Prostate gland (tissue), 2 donors: ENCODE measurements at regions not wholly inside any gene's neighbourhood (a gene's known extent, or its start where the extent isn't known, plus 50 kb on each side); places are given as distances from the start of the nearest gene placed in this dataset.
A peak's percentile ranks its signal among the peaks of the same experiment; 100 is the strongest.

Experiments used
- DNase-seq: peaks from one replicate; pipeline ENCODE4 v3.0.0-alpha.2; 2019; ENCODE audit warnings: low spot score
- H3K27ac ChIP-seq, 2 donors: fragments of 200-600 bp; sonication (generic); 2 replicates each; pipeline ENCODE4 v1.5.1; 2017 to 2019
- H3K27me3 ChIP-seq: fragments of 200-600 bp; sonication (generic); replicated peaks from 2 replicates; pipeline ENCODE4 v1.5.1; 2019; ENCODE audit not compliant: insufficient read depth
- H3K36me3 ChIP-seq, 2 donors: fragments of 200-600 bp; sonication (generic); 1 replicate in 1 of 2; 2 replicates in 1 of 2; pipeline versions ENCODE4 v1.5.1 to v1.8.1; 2017 to 2019
- H3K4me1 ChIP-seq: fragments of 200-600 bp; sonication (generic); replicated peaks from 2 replicates; pipeline ENCODE4 v1.5.1; 2019
- H3K4me3 ChIP-seq, 2 donors: fragments of 200-600 bp; sonication (generic); 2 replicates each; pipeline ENCODE4 v1.5.1; 2017 to 2019
- H3K9me3 ChIP-seq: fragments of 200-600 bp; sonication (generic); 2 replicates; pipeline ENCODE4 v1.5.1; 2017
- CTCF ChIP-seq, 4 experiments: fragments of 200-600 bp in 2 of 4; fragments of 450-650 bp in 2 of 4; sonication (generic) in 2 of 4; IDR thresholded peaks; 1 replicate in 3 of 4; 2 replicates in 1 of 4; pipeline ENCODE4 v1.5.1; 2016 to 2019; ENCODE audit warnings: antibody characterized with exemption in 4 of 4, mild to moderate bottlenecking in 2 of 4, moderate library complexity in 2 of 4
- POLR2A ChIP-seq: fragments of 450-650 bp; IDR thresholded peaks from one replicate; pipeline ENCODE4 v1.6.1; 2016; ENCODE audit warnings: antibody characterized with exemption, mild to moderate bottlenecking
- POLR2AphosphoS5 ChIP-seq: sonication (generic); formaldehyde crosslinking; IDR thresholded peaks from one replicate; pipeline ENCODE4 v1.6.1; 2017; ENCODE audit warnings: antibody characterized with exemption
- WGBS: methylation state at CpG from one replicate; pipeline ENCODE4 v1.1.5; 2018; 5-methylcytosine and 5-hydroxymethylcytosine counted together
- intact Hi-C: fragments of 100-400 bp; cut with DNase I; formaldehyde crosslinking; loops from one replicate; pipeline ENCODE4 v1.14.2; 2022

- no peak for DNase-seq
- Histone ChIP-seq H3K36me3 (no peaks in the 10 kb centered on the region), H3K9me3 (no peaks in the 10 kb centered on the region), H3K4me1 (no peaks in the 10 kb centered on the region), H3K27me3 (no peaks in the 10 kb centered on the region), H3K27ac (no peak overlapping the region), H3K4me3 (no peak overlapping the region)
- WGBS = 78% methylated on average over 3 of the region's 3 CpGs
- intact Hi-C loops = no loop called here
- no peak for TF ChIP-seq POLR2A
- TF ChIP-seq POLR2AphosphoS5 = no peak
- no peak for TF ChIP-seq CTCF (IDR thresholded peaks at IDR 0.05)
Measured at GRCh38 chr3:178271740-178272387, 264.4 kb upstream of the KCNMB2 start.

GRCh38 chr3:178272841-178273240 is 263.4 kb upstream of the KCNMB2 start:
- intact Hi-C loops = no loop called here
- Histone ChIP-seq H3K27me3 (no peaks in the 10 kb centered on the region), H3K36me3 (no peaks in the 10 kb centered on the region), H3K9me3 (no peaks in the 10 kb centered on the region), H3K4me3 (no peak overlapping the region), H3K27ac (no peak overlapping the region), H3K4me1 (no peaks in the 10 kb centered on the region)
- 90% methylated on average over 3 of the region's 3 CpGs for WGBS
- TF ChIP-seq POLR2AphosphoS5 (no peak), CTCF (IDR thresholded peaks at IDR 0.05) (no peak), POLR2A (no peak)
- no peak for DNase-seq

GRCh38 chr3:178274711-178275110 is 261.5 kb upstream of the KCNMB2 start:
- no peaks in the 10 kb centered on the region for H3K9me3 ChIP-seq
- intact Hi-C loops = no loop called here
- H3K4me3 ChIP-seq = no peak overlapping the region
- H3K4me1 ChIP-seq = no peaks in the 10 kb centered on the region
- 42% methylated on average over 4 of the region's 4 CpGs for WGBS
- no peak for DNase-seq
- TF ChIP-seq CTCF (IDR thresholded peaks at IDR 0.05) (no peak), POLR2AphosphoS5 (no peak), POLR2A (no peak)
- H3K27ac ChIP-seq = no peak overlapping the region
- H3K36me3 ChIP-seq = no peaks in the 10 kb centered on the region
- no peaks in the 10 kb centered on the region for H3K27me3 ChIP-seq

GRCh38 chr3:178275311-178275710 is 260.9 kb upstream of the KCNMB2 start:
- Histone ChIP-seq H3K36me3 (no peaks in the 10 kb centered on the region), H3K4me1 (no peaks in the 10 kb centered on the region), H3K27ac (no peak overlapping the region), H3K4me3 (no peak overlapping the region), H3K9me3 (no peaks in the 10 kb centered on the region), H3K27me3 (no peaks in the 10 kb centered on the region)
- DNase-seq = no peak
- intact Hi-C loops = no loop called here
- TF ChIP-seq POLR2A = no peak

- no peak overlapping the region for H3K27ac ChIP-seq
- no peak for DNase-seq
- H3K27me3 ChIP-seq = no peaks in the 10 kb centered on the region
- H3K4me1 ChIP-seq = no peaks in the 10 kb centered on the region
- intact Hi-C loops = no loop called here
- no peaks in the 10 kb centered on the region for H3K36me3 ChIP-seq
- H3K4me3 ChIP-seq = no peak overlapping the region
- no peaks in the 10 kb centered on the region for H3K9me3 ChIP-seq
- 39% methylated on average over 2 of the region's 2 CpGs for WGBS
- TF ChIP-seq CTCF (IDR thresholded peaks at IDR 0.05) = peak in 1 of 4 experiments; percentile 26
- no peak for TF ChIP-seq POLR2A
- TF ChIP-seq POLR2AphosphoS5 = peak; percentile 67
Measured at GRCh38 chr3:178275793-178276192, 260.4 kb upstream of the KCNMB2 start.
